GM12875 (cell line): ENCODE measurements at regions not wholly inside any gene's neighbourhood (a gene's known extent, or its start where the extent isn't known, plus 50 kb on each side); places are given as distances from the start of the nearest gene placed in this dataset.

Source experiments
- H3K4me3 ChIP-seq: one replicate; pipeline ENCODE4 v1.5.1; 2011; ENCODE audit warnings: low read depth, low read length, control low read depth
- TF ChIP-seq, protein P1 (sequence below): IDR thresholded peaks from 2 replicates; pipeline ENCODE4 v1.5.1; 2011; ENCODE audit warnings: low read depth, mild to moderate bottlenecking, control low read depth, inconsistent platforms, low read length, moderate library complexity, borderline replicate concordance; ENCODE audit not compliant: insufficient read depth

DNA sequence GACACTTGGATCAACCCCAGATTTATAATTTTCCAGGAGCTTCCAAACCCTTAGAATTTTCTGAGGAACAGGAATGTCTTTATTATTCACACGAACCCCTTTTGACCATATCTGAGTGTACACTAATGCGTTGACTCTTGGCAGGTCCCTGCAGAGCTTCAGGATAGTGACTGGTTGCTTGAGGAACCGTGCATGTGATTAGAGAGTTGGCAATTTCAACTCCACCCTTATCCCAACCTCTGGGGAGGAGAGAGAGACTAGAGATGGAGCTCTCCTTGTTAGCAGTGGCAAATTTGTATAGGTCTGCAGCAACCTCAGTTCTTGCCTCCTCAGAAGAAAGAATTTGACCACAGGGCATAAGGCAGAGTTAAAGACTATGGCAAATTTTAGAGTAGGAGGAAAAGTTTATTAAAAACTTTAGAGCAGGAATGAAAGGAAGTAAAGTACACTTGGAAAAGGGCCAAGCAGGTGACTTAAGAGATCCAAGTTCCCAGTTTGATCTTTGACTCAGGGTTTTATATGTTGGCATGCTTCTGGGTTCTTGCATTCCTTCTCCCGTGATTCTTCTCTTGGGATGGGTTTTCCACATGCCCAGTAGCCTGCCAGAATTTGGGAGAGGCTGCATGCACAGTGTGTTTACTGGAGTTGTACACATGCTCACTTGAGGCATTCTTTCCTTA is 93.8 kb upstream of the ETV3 start:
- TF ChIP-seq, protein P1, sequence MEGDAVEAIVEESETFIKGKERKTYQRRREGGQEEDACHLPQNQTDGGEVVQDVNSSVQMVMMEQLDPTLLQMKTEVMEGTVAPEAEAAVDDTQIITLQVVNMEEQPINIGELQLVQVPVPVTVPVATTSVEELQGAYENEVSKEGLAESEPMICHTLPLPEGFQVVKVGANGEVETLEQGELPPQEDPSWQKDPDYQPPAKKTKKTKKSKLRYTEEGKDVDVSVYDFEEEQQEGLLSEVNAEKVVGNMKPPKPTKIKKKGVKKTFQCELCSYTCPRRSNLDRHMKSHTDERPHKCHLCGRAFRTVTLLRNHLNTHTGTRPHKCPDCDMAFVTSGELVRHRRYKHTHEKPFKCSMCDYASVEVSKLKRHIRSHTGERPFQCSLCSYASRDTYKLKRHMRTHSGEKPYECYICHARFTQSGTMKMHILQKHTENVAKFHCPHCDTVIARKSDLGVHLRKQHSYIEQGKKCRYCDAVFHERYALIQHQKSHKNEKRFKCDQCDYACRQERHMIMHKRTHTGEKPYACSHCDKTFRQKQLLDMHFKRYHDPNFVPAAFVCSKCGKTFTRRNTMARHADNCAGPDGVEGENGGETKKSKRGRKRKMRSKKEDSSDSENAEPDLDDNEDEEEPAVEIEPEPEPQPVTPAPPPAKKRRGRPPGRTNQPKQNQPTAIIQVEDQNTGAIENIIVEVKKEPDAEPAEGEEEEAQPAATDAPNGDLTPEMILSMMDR = no peak

DNA sequence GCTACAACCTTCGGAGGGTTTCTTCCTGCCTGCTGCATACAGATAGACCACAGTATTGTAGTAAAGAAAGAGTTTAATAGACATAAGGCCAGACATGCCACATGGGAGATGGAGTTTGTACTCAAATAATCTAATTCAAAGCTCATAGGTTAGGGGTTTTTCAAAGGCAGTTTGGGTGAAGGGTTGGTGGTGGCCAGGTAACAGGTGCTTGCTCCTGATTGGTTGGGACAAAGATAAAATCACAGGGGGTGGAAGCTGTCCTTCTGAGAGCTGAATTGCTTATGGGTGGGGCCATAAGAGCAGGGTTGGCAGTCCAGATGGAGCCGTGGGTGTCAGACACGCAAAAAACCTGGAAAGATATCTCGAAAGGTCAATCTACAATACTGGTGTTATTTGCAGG is 92.3 kb upstream of the ETV3 start:
- TF ChIP-seq, protein P1 = no peak
- no peak overlapping the region for H3K4me3 ChIP-seq

More for the DNA sequence above, 93.8 kb upstream of the ETV3 start:
- no peak overlapping the region for H3K4me3 ChIP-seq

DNA sequence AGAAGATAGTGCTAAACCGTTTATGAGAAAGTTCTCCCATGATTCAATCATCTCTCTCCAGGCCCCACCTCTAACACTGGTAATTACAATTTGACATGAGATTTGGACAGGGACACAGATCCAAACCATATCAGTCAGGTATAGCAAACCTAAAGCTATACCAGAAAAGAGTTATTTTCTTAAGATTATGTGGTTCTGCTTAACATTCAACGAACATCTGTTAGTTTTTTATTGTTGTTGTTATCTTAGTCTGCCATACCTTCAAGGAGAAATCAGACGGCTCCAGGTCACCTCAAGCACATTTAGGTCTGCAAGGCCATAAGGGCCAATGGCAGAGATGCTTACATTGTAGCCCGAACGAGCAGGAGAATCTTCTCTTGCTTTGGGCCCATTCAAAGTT is 89.5 kb upstream of the ETV3 start:
- TF ChIP-seq, protein P1 = no peak

DNA sequence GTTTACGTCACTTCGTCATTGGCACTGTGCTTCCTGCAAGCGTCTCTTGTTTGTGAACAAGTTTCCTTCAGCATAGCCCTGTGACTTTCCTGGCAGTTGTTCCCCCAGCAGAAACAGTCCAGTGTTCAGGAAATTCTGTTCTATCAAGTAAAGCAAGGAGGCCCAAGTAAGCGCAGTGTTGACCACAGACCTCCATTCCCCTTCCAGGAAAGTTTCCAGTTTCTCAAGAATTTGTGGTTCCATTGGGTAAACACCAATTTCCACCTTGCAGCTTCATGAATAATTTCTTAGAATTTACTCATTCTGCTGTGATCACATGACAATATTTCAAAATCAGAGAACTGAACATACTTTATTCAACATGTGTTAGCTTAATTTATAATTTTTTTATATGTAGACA is 88.5 kb upstream of the ETV3 start:
- H3K4me3 ChIP-seq = no peak overlapping the region
- TF ChIP-seq, protein P1 = no peak

More for the DNA sequence above, 89.5 kb upstream of the ETV3 start:
- H3K4me3 ChIP-seq = no peak overlapping the region

DNA sequence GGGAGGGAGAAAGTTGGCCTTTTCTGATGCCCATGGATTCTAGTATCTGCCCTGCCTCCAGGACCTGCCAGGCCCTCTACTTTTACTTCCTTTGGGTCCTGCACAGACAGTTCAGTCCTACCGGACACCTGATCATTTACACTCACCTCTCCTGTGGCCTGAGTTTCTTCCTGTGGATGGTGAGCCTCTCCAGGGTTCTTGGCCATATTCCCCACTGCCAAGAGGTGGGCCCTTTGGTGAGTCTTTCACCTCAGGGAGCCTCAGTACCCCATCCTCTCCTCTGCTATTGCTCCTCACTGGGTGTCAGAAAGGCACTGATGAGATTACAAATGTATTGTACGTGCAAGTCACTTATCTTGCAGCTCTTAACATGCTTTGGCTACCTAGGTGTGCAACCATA is 81.4 kb upstream of the ETV3 start:
- TF ChIP-seq, protein P1 = no peak
- no peak overlapping the region for H3K4me3 ChIP-seq

DNA sequence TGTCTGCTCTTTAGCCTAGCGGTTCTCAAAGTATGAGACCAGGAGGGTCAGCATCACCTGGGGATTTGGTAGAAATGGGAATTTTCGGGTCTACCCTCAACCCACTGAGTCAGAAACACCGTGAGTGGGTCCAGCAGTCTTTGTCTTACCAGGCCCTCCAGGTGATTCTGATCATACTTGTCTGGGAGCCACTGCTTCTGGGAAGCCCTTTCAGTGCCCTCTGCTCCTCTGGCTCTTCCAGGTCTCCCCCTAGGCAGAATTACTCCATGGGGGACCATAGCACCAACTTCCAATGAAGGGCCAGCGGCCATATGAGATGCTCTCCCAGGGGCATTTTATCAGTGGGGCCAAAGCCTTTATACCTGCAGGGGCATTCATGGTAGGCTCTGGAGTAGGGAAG is 81.0 kb upstream of the ETV3 start:
- no peak overlapping the region for H3K4me3 ChIP-seq
- TF ChIP-seq, protein P1 = no peak

DNA sequence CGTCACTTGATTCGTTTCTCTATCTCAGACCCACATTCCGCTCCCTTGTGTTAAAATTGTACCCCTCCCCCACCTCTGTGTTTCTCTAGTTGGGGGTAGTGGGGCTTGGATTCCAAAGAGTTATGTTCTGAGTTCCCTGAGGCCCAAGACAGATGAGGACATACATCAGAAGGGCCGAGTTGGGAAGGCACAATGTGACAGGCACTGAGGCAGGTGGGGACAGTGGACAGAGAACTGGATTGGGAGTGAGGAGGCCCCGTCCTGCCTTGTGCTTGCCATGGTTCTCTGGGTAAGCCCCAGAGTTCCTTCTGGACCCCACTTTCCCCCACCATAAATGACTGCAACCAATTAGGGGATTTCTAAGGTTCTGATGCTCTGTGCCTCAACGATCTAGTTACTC is 80.5 kb upstream of the ETV3 start:
- H3K4me3 ChIP-seq = no peak overlapping the region
- TF ChIP-seq, protein P1 = no peak
